ENCODE measurements at regions not wholly inside any gene's neighbourhood (a gene's known extent, or its start where the extent isn't known, plus 50 kb on each side); places are given as distances from the start of the nearest gene placed in this dataset.

- peak; percentile 88 for DNase-seq (ENCODE audit: low spot score)
These were observed 72.8 kb upstream of the ARHGAP5 start for GRCh38 chr14:32004300-32004699.

DNA sequence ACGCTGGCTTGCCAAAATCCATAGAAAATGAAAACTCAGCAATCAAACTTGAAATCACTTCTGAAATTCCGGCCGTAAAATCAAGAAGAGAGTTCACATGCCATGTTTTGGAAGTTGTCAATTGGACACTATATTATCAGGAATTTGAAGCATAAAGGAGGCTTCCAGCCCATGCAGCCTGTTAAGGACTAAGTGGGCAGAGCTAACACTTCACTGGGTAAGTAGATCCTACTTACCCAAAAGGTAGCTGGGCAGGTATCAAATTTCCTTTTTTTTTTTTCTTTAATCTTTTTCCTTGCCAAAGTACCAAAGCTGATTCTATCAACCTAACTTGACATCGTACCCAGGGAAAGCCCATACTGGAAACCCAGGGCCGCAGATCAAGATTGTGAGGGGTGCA is 71.5 kb upstream of the ARHGAP5 start:
- DNase-seq (ENCODE audit: low spot score), result no peak

DNA sequence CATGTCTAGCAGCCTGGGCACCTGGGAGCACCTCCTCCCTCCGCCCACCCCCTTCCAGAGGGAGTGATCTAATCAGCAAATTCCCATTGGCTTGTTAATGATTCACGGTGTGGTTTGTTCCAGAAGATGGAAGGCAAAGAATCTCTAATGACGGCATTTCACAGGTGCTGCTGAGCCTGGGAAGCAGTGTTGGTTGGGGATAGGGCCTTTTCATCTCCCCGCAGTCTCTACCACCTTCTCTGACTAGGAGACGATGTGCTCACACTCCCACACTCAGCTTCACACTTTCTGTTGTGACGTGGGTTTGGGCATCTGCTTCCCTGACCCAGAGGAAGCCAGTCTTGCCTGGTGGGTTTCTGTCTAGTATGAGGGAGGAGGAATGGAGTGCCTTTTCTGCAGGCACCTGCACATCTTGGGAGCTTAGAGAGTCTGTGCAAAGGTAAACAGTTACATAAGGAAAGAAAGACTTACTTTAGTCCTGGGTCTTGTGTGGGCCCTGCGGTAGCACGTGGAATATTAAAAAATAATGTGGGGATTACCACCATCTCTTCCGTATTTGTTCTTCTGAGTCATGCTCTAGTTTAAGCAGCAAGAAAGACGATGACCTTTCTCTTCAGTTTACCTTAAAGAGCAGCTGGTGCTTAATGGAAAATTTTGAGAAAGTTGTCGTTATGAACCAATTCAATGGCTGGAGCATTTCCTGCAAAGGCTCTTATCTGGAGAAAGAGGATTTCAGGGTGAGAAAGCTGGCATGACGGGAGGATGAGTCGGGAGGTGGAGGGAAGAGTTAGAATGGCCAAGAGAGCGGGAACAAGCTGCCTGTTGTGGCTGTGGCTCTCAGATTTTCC is 70.6 kb upstream of the ARHGAP5 start:
- DNase-seq (ENCODE audit: low spot score), result no peak

DNA sequence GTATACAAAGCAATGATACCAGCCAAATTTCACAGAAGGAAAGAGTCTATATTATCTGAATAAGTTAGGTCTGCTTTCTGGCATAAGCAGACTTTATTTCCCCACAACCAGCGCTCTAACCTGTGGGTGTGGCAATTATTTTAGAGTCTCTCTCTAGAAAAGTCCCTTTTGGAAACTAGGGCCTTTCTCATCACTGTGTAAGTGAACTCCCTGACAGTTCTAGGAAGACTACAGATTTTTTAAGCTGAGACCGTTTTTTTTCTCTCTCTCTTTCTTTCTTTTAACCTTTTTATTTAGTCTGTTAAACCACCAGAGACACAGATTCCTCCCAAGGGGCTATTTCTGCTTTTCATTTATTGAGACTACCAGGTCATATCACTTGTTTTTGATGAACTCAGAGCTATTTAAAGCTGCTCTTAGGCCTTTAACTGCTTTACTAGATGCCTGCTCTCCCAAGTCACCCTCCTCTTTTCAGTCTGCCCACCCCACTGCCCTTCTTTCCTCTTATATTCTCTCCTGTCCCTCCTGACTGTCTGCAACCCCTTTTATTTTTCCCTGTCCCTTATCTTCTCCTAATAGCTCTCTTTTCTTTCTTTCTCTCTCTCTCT is 69.2 kb upstream of the ARHGAP5 start:
- no peak for DNase-seq (ENCODE audit: low spot score)

GRCh38 chr14:32008602-32009193 is 68.4 kb upstream of the ARHGAP5 start:
- DNase-seq (ENCODE audit: low spot score), result no peak

DNA sequence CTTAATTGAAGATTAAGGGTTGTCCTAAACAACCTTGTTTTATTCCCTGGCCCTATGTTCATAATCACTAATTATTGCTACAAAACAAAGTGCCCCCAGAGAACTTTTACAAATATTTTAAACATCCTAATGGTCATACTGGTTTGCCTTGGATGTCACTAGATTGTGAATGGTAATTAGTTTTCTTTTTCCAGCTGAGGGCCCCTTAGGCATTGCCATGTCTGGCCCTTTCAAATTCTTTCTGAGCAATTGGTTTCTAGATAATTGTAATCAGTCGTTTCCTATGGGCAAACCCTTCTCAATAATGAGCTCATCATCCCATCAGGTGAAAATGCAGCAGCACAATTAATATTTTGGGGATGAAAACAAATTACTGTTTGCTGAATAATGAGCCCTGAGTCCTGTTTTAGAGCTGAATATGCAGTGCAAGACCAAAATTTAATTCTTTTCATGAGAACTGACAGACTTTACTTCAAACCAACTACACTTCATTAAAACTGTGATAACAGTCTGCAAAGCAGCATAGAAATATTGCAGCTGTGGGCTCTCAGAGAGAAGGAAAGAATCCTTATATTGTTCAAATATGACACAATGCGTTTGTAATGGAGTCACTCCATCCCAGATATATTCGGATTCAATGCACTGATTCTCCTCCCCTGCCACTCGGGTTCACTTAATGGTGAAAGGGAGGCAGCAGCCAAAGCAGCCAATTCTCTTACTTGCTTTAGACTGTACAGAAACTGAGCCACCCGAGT is 67.7 kb upstream of the ARHGAP5 start:
- no peak for DNase-seq (ENCODE audit: low spot score)

GRCh38 chr14:32009976-32010581 is 67.0 kb upstream of the ARHGAP5 start:
- no peak for DNase-seq (ENCODE audit: low spot score)

- peak; percentile 75 for DNase-seq (ENCODE audit: low spot score)
These were observed 66.4 kb upstream of the ARHGAP5 start for GRCh38 chr14:32010604-32011125.

DNA sequence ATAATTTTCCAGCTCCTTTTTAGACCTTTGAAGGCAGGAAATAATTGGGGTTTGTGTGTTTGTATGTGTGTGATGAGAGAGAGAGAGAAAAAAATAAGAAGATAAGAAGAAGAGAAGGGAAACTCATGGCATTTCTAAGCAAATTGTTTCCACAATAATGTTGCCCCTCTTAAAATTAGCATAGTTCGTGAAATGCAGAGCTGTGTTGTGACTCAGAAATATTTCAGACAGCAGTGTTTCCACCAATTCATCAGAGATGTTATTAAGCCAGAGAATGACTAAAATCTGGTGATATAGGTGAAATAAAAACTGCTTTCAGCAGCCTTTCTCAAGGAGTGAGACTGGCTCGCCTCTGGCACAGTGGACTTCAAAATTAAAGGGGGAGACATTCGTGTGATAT is 65.9 kb upstream of the ARHGAP5 start:
- no peak for DNase-seq (ENCODE audit: low spot score)

- DNase-seq (ENCODE audit: low spot score), result no peak
These were observed 65.0 kb upstream of the ARHGAP5 start for GRCh38 chr14:32012062-32012461.

DNA sequence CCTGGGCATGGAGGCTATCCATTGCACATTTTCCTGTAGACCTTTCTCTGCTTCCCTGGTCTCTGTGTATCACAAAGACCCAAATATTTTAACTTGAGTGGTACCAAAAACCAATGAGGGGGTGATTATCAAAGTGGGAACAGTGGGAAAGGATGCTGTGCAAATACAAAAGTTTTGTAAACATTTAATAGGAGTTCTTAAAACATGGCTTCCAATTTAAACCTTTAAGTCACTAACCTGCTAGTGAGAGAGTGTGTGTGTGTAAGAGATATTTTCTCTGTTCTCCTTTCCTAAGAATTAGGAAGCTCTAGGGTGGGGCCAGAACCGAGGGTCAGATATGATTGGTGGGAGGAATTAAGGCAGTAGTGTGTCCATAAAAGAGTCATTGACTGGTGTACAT is 64.5 kb upstream of the ARHGAP5 start:
- DNase-seq (ENCODE audit: low spot score), result no peak

GRCh38 chr14:32013083-32013482 is 64.0 kb upstream of the ARHGAP5 start:
- no peak for DNase-seq (ENCODE audit: low spot score)

DNA sequence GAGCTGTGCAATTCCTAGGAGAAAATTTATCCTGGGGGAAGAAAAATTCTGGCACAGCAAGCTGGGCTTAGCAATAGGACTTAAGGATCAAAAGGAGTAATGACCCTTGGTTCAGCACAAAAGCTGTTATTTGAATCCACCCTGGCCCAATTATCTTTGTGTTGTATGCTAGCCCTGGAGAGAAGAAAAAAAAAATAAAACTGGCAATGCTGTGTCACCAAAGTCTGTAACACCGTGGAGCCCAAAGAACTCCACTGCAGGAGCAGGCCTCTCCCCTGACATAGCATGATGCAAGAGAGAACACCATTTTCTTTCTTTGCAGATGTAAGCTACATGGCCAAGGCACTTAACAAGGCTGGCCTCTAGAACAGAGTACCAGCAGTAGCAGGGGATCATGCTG is 63.0 kb upstream of the ARHGAP5 start:
- no peak for DNase-seq (ENCODE audit: low spot score)

- no peak for DNase-seq (ENCODE audit: low spot score)
These were observed 62.6 kb upstream of the ARHGAP5 start for GRCh38 chr14:32014498-32014897.

- no peak for DNase-seq (ENCODE audit: low spot score)
These were observed 61.9 kb upstream of the ARHGAP5 start for GRCh38 chr14:32015166-32015565.

GRCh38 chr14:32017587-32017986 is 59.5 kb upstream of the ARHGAP5 start:
- no peak for DNase-seq (ENCODE audit: low spot score)

DNA sequence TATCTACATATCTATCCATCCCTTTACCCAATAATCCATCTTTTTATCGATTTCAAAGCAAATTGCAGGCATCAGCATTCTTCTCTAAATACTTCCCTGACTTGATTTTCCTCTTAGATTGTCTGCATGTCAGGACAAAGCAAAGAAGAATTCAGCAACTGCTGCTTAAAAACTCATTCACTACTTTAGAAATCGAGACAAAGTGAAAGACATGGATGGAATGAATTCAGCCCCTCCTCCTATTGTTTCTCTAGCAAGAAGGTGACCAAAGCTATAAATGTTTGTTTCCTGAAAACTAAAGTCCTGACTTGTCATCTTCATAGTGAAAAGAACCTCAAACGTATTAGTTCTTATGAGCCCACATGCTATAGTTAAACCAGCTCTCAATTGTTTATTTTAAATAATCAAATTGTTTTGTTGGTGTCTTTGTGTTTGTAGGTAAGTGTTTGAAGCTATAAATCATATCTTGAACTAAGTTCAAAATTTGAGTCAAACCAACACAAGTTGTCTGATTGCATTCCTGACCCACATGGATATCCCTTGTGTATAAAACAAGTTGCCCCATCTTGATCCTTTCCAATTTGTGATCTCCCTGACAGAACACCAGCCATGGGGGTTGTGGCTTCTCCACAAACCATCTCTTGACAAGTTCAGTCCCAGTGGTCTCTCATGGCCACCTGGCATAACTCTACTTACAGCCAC is 58.6 kb upstream of the ARHGAP5 start:
- no peak for DNase-seq (ENCODE audit: low spot score)

GRCh38 chr14:32019276-32019675 is 57.8 kb upstream of the ARHGAP5 start:
- no peak for DNase-seq (ENCODE audit: low spot score)

- DNase-seq (ENCODE audit: low spot score), result no peak
These were observed 56.2 kb upstream of the ARHGAP5 start for GRCh38 chr14:32020882-32021281.

- no peak for DNase-seq (ENCODE audit: low spot score)
These were observed 55.8 kb upstream of the ARHGAP5 start for GRCh38 chr14:32021341-32021740.

- DNase-seq (ENCODE audit: low spot score), result no peak
These were observed 54.6 kb upstream of the ARHGAP5 start for GRCh38 chr14:32022525-32022924.
